Tibial nerve (tissue), 4 donors: ENCODE measurements at regions not wholly inside any gene's neighbourhood (a gene's known extent, or its start where the extent isn't known, plus 50 kb on each side); places are given as distances from the start of the nearest gene placed in this dataset.

Experiments
- DNase-seq, 2 donors: peaks; one replicate each; pipeline ENCODE4 v3.0.0-alpha.2; 2019; ENCODE audit warnings: low spot score in 2 of 2
- H3K27ac ChIP-seq, 4 donors: fragments of 200-600 bp; sonication (generic) in 3 of 4; one replicate each; pipeline ENCODE4 v1.5.1; 2017 to 2019; ENCODE audit warnings: mild to moderate bottlenecking in 1 of 4
- H3K27me3 ChIP-seq, 2 donors: fragments of 200-600 bp; sonication (generic) in 1 of 2; one replicate each; pipeline versions ENCODE4 v1.5.1 to v1.6.0; 2017 to 2019
- H3K36me3 ChIP-seq, 3 donors: fragments of 200-600 bp; sonication (generic); one replicate each; pipeline ENCODE4 v1.5.1; 2018 to 2019
- H3K4me1 ChIP-seq, 4 donors: fragments of 200-600 bp; sonication (generic) in 3 of 4; one replicate each; pipeline ENCODE4 v1.5.1; 2017 to 2019
- H3K4me3 ChIP-seq, 4 donors: fragments of 200-600 bp; sonication (generic) in 3 of 4; one replicate each; pipeline ENCODE4 v1.5.1; 2017 to 2019; ENCODE audit warnings: mild to moderate bottlenecking in 1 of 4, moderate library complexity in 1 of 4
- H3K9me3 ChIP-seq, 4 donors: fragments of 200-600 bp; sonication (generic) in 3 of 4; one replicate each; pipeline ENCODE4 v1.5.1; 2017 to 2019
- EP300 ChIP-seq, 2 donors: sonication (generic); formaldehyde crosslinking; IDR thresholded peaks; one replicate each; pipeline ENCODE4 v1.6.1; 2017; ENCODE audit warnings: antibody characterized with exemption in 2 of 2, mild to moderate bottlenecking in 1 of 2
- POLR2A ChIP-seq, 2 donors: fragments of 450-650 bp; IDR thresholded peaks; one replicate each; pipeline ENCODE4 v1.6.1; 2017; ENCODE audit warnings: antibody characterized with exemption in 2 of 2, mild to moderate bottlenecking in 2 of 2, moderate library complexity in 2 of 2
- WGBS, 2 donors: methylation state at CpG; one replicate each; pipeline ENCODE4 v1.1.5; 2018; 5-methylcytosine and 5-hydroxymethylcytosine counted together
- TF ChIP-seq, protein P1 (sequence below), 5 experiments: fragments of 200-600 bp in 3 of 5; fragments of 450-650 bp in 2 of 5; sonication (generic) in 3 of 5; IDR thresholded peaks; one replicate each; pipeline ENCODE4 v1.5.1; 2016 to 2019; ENCODE audit warnings: antibody characterized with exemption in 5 of 5, mild to moderate bottlenecking in 3 of 5, moderate library complexity in 2 of 5

DNA sequence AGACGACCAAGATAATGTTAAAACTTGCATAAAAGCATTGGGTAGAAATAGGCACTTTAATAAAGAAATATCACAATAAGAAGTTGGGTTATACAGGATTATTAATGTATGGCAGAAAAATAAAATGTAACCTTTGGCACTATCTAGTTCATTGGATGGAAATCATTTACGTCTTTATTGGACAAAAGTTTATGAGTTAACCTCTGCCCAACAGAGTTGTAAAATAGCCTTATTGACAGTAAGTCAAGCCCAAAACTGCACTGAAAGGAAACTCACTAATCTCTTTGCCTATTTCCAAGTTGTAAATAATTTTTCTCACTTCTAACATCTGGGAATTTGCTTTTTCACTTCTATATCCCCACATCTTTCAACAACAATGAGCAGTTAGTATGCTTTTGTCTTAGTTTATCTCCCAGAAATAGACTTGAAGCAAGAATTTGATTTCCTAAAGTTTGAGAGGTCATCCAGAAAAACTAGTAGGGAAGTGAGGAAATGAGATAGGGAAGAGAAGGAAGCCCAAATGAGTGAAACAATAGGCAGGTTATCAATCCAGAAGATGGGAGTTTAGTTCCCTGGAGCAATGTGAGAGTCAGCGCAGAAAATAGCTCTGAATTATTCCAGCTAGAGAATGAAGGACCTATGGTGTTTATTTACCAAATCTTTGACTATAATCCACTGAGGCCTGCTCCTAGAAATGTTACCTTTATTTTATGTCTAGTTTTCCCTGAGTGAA is 434.8 kb downstream of the CCER1 start:
- Histone ChIP-seq H3K4me1 (peaks cover 0 to 3% (median 0%) of the 10 kb centered on the region in 4 donors), H3K27me3 (no peaks in the 10 kb centered on the region), H3K4me3 (no peak overlapping the region), H3K27ac (no peak overlapping the region), H3K9me3 (no peaks in the 10 kb centered on the region), H3K36me3 (no peaks in the 10 kb centered on the region)
- 49 to 55% methylated on average over 3 of the region's 3 CpGs for WGBS, 2 donors
- DNase-seq = no peak
- TF ChIP-seq, protein P1, sequence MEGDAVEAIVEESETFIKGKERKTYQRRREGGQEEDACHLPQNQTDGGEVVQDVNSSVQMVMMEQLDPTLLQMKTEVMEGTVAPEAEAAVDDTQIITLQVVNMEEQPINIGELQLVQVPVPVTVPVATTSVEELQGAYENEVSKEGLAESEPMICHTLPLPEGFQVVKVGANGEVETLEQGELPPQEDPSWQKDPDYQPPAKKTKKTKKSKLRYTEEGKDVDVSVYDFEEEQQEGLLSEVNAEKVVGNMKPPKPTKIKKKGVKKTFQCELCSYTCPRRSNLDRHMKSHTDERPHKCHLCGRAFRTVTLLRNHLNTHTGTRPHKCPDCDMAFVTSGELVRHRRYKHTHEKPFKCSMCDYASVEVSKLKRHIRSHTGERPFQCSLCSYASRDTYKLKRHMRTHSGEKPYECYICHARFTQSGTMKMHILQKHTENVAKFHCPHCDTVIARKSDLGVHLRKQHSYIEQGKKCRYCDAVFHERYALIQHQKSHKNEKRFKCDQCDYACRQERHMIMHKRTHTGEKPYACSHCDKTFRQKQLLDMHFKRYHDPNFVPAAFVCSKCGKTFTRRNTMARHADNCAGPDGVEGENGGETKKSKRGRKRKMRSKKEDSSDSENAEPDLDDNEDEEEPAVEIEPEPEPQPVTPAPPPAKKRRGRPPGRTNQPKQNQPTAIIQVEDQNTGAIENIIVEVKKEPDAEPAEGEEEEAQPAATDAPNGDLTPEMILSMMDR (IDR thresholded peaks at IDR 0.05) = no peak
- no peak for TF ChIP-seq EP300 (IDR thresholded peaks at IDR 0.05)
- TF ChIP-seq POLR2A (IDR thresholded peaks at IDR 0.05) = no peak

DNA sequence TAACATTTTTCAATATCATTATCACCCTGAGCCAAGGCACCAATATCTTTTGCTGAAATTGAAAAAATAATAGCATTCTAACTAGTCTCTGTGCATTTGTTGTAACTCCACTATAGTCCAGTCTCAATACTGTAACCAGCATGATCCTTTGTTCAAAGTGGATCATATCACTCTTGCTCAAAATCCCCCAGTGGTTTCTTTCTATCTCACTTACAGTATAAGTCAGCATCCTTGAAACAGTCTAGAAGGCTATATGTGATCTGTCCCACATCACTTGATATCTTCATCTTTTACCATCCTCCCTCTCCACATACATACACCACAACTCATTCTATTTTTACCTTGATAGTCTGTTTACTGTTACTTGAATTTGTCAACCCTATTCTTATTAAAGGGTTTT is 435.7 kb downstream of the CCER1 start:
- Histone ChIP-seq H3K36me3 (no peaks in the 10 kb centered on the region), H3K4me3 (no peak overlapping the region), H3K4me1 (peaks cover 0 to 10% (median 0%) of the 10 kb centered on the region in 4 donors), H3K27me3 (no peaks in the 10 kb centered on the region), H3K27ac (no peak overlapping the region), H3K9me3 (no peaks in the 10 kb centered on the region)
- TF ChIP-seq, protein P1 (IDR thresholded peaks at IDR 0.05) = no peak
- TF ChIP-seq POLR2A (IDR thresholded peaks at IDR 0.05) (no peak), EP300 (IDR thresholded peaks at IDR 0.05) (no peak)
- no peak for DNase-seq

DNA sequence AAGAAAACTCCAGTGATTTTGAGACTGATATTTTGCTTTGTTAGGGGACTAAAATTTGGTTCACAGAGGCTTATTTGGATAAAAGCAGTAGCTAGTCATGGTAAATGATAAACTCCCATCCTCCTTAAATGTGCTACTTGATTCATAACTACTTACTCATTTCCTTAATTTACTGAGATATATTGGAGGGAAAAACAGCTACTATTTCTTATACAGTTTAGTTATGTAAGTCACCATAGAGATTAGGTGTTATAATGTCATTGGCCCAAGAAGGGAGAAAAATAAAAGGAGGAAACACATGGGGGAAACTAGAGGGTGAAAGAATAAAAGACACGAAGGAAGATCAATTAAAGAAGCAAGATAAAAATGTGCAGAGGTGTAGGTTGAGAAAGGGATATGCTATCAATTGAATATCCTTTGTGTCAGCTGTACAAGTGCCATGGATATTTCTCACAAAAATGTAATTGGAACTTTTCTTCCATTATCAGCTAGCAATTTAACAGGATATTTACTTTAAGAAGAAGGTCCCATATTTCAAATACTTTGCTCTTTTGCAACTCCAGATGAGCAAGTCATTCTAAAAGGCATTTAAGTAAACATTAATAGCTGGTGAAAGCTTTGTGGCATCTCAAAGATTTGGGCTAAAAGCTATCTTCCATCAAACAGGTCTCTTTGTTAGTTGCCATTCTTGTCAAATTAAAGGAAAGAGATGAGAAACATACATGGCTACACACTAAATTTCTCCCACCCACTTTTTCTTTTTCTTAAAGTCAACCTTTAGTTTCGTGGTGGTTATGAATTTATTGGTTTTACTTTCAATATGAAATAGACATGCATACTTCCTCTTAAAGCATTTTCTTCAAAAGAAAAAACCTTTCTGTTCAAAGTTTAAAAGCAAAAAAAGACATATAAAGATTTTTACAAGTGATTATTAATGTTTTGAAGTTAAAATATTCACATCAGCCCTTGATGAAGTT is 439.5 kb downstream of the CCER1 start:
- Histone ChIP-seq H3K4me1 (peaks cover 0 to 12% (median 0%) of the 10 kb centered on the region in 4 donors), H3K27ac (no peak overlapping the region), H3K36me3 (no peaks in the 10 kb centered on the region), H3K27me3 (no peaks in the 10 kb centered on the region), H3K4me3 (no peak overlapping the region), H3K9me3 (no peaks in the 10 kb centered on the region)
- 64 to 70% methylated on average over 2 of the region's 2 CpGs for WGBS, 2 donors
- TF ChIP-seq EP300 (IDR thresholded peaks at IDR 0.05) = no peak
- TF ChIP-seq, protein P1 (IDR thresholded peaks at IDR 0.05) = no peak
- no peak for TF ChIP-seq POLR2A (IDR thresholded peaks at IDR 0.05)
- DNase-seq = no peak

DNA sequence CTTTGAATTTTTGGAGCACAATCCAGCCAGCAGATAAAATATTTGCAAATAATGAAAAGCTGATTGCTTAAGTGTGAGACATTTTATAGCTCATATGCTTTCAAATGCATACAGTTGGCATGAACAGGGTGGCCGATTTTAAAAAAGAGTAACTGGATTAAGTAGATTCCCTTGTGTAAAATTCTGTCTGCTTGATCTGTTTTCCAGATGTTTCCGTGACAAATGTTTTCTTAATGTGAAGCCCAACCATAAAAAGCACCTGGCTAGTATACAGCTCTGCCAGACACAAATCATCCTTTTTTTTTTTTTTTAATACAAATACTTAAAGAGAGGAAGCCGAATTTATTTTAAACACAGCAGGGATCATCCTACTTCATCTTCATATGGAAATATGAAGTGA is 440.7 kb downstream of the CCER1 start:
- TF ChIP-seq POLR2A (IDR thresholded peaks at IDR 0.05) = no peak
- no peak for TF ChIP-seq EP300 (IDR thresholded peaks at IDR 0.05)
- TF ChIP-seq, protein P1 (IDR thresholded peaks at IDR 0.05) = no peak

DNA sequence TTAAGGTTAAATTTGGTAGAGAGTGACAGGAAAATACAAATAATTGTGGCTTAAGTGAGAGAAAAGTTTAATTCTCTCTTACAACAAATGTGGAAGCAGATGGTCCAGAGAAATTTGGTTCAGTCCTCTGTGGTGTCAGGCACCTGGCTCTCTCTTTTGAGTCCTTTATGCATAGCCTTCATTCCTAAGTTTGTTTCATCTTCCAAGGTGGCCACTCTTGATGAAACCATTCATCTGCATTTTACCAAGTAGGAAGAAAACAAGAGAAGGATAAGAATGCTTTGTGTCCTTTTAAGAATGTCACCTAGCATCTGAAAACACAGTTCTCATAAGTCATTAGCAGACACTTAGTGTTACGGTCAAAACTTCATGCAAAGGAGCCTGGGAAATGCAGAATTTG is 442.5 kb downstream of the CCER1 start:
- H3K36me3 ChIP-seq = no peaks in the 10 kb centered on the region
- no peaks in the 10 kb centered on the region for H3K27me3 ChIP-seq
- no peak overlapping the region for H3K27ac ChIP-seq
- WGBS, 2 donors = 82 to 94% methylated on average over 1 of the region's 1 CpG
- no peak for DNase-seq
- peaks cover 0 to 12% (median 0%) of the 10 kb centered on the region in 4 donors for H3K4me1 ChIP-seq
- H3K4me3 ChIP-seq = no peak overlapping the region
- H3K9me3 ChIP-seq = no peaks in the 10 kb centered on the region
- TF ChIP-seq EP300 (IDR thresholded peaks at IDR 0.05) (no peak), POLR2A (IDR thresholded peaks at IDR 0.05) (no peak)
- TF ChIP-seq, protein P1 (IDR thresholded peaks at IDR 0.05) = no peak

More for the DNA sequence above, 440.7 kb downstream of the CCER1 start:
- H3K9me3 ChIP-seq = no peaks in the 10 kb centered on the region
- peaks cover 0 to 12% (median 0%) of the 10 kb centered on the region in 4 donors for H3K4me1 ChIP-seq
- WGBS, 2 donors = 39 to 50% methylated on average over 3 of the region's 3 CpGs
- H3K36me3 ChIP-seq = no peaks in the 10 kb centered on the region
- no peaks in the 10 kb centered on the region for H3K27me3 ChIP-seq
- no peak for DNase-seq
- H3K4me3 ChIP-seq = no peak overlapping the region
- H3K27ac ChIP-seq = no peak overlapping the region
